ENCODE measurements at regions not wholly inside any gene's neighbourhood (a gene's known extent, or its start where the extent isn't known, plus 50 kb on each side); places are given as distances from the start of the nearest gene placed in this dataset.

- TF ChIP-seq POLR2AphosphoS5 (IDR thresholded peaks at IDR 0.05; ENCODE audit: low read depth, low read length) = no peak
- no peak for TF ChIP-seq POLR2A (IDR thresholded peaks at IDR 0.05; ENCODE audit: low read depth, low read length)
- no peak for TF ChIP-seq POU2F2 (IDR thresholded peaks at IDR 0.05; ENCODE audit: low read depth, low read length)
Observed at GRCh38 chr14:66045572-66046021, 440.6 kb upstream of the CCDC196 start.

Data from GM12891 (cell line).